DND-41 (cell line): ENCODE measurements at regions not wholly inside any gene's neighbourhood (a gene's known extent, or its start where the extent isn't known, plus 50 kb on each side); places are given as distances from the start of the nearest gene placed in this dataset.

Experiments
- ATAC-seq: fragments of 200-7000 bp; cut with Tn5 transposase; 3 replicates; pipeline ENCODE4 v1.9.1; 2021; ENCODE audit warnings: low read depth; ENCODE audit not compliant: insufficient read depth
- DNase-seq: peaks from one replicate; pipeline ENCODE4 v3.0.0-alpha.2; 2020
- H2AFZ ChIP-seq: 2 replicates; pipeline ENCODE4 v1.6.0; 2012; ENCODE audit warnings: low read depth, low read length
- H3K27ac ChIP-seq: 2 replicates; pipeline ENCODE4 v1.5.1; 2012; ENCODE audit warnings: low read length, inconsistent platforms
- H3K27me3 ChIP-seq: fragments of 200-600 bp; sonication (generic); 2 replicates; pipeline ENCODE4 v1.6.0; 2012; ENCODE audit warnings: low read length, mild to moderate bottlenecking, inconsistent platforms; ENCODE audit not compliant: insufficient read depth, poor library complexity
- H3K36me3 ChIP-seq: 2 replicates; pipeline ENCODE4 v1.5.1; 2012; ENCODE audit warnings: low read length, inconsistent platforms; ENCODE audit not compliant: insufficient read depth
- H3K4me1 ChIP-seq: 2 replicates; pipeline ENCODE4 v1.5.1; 2012; ENCODE audit warnings: mild to moderate bottlenecking, low read length; ENCODE audit not compliant: insufficient read depth
- H3K4me2 ChIP-seq: 2 replicates; pipeline ENCODE4 v1.6.0; 2012; ENCODE audit warnings: mild to moderate bottlenecking, moderate library complexity, low read length, inconsistent platforms; ENCODE audit not compliant: insufficient read depth
- H3K4me3 ChIP-seq, 2 experiments: fragments of 200-600 bp in 1 of 2; shearing (Covaris generic) in 1 of 2; 2 replicates each; pipeline ENCODE4 v1.5.1; 2012 to 2016; ENCODE audit warnings: inconsistent platforms in 2 of 2, low read length in 2 of 2, mild to moderate bottlenecking in 2 of 2, low read depth in 1 of 2, moderate library complexity in 1 of 2
- H3K79me2 ChIP-seq: 2 replicates; pipeline ENCODE4 v1.6.0; 2012; ENCODE audit warnings: low read length, inconsistent platforms; ENCODE audit not compliant: insufficient read depth
- H3K9ac ChIP-seq: 2 replicates; pipeline ENCODE4 v1.6.0; 2012; ENCODE audit warnings: low read depth, mild to moderate bottlenecking, inconsistent platforms, low read length, moderate library complexity
- H3K9me3 ChIP-seq: 2 replicates; pipeline ENCODE4 v1.5.1; 2012; ENCODE audit warnings: low read length, moderate library complexity, mild to moderate bottlenecking, inconsistent platforms; ENCODE audit not compliant: insufficient read depth, severe bottlenecking
- H4K20me1 ChIP-seq: 2 replicates; pipeline ENCODE4 v1.6.0; 2012; ENCODE audit warnings: low read length; ENCODE audit not compliant: insufficient read depth
- CTCF ChIP-seq: IDR thresholded peaks from 2 replicates; pipeline ENCODE4 v1.5.1; 2012; ENCODE audit warnings: borderline replicate concordance, low read length, moderate library complexity, mild to moderate bottlenecking; ENCODE audit not compliant: poor library complexity, severe bottlenecking; ENCODE audit errors: extremely low read depth
- EZH2 ChIP-seq: IDR thresholded peaks from 3 replicates; pipeline ENCODE4 v1.6.1; 2012; ENCODE audit warnings: borderline replicate concordance, low read depth, mild to moderate bottlenecking, moderate library complexity, low read length, inconsistent platforms; ENCODE audit not compliant: severe bottlenecking

- Histone ChIP-seq H3K4me3 (no peak overlapping the region), H3K27ac (no peak overlapping the region), H3K4me1 (no peaks in the 10 kb centered on the region), H3K79me2 (no peaks in the 10 kb centered on the region), H3K9me3 (no peaks in the 10 kb centered on the region), H2AFZ (no peak overlapping the region), H4K20me1 (no peaks in the 10 kb centered on the region), H3K36me3 (no peaks in the 10 kb centered on the region), H3K9ac (no peak overlapping the region), H3K27me3 (no peaks in the 10 kb centered on the region), H3K4me2 (no peak overlapping the region)
- ATAC-seq (no peak), DNase-seq (no peak)
- no peak for TF ChIP-seq EZH2
- no peak for TF ChIP-seq CTCF
Observed at GRCh38 chr2:176612736-176613135, 343.5 kb downstream of the MTX2 start.

- Histone ChIP-seq H3K27ac (no peak overlapping the region), H3K9ac (no peak overlapping the region), H3K9me3 (no peaks in the 10 kb centered on the region), H4K20me1 (no peaks in the 10 kb centered on the region), H3K4me3 (no peak overlapping the region), H3K36me3 (no peaks in the 10 kb centered on the region), H3K27me3 (no peaks in the 10 kb centered on the region), H3K4me2 (no peak overlapping the region), H3K4me1 (no peaks in the 10 kb centered on the region), H2AFZ (no peak overlapping the region), H3K79me2 (no peaks in the 10 kb centered on the region)
- ATAC-seq (no peak), DNase-seq (no peak)
- TF ChIP-seq CTCF (no peak), EZH2 (no peak)
Observed at GRCh38 chr2:176613323-176613987, 344.2 kb downstream of the MTX2 start.

- H3K9ac ChIP-seq, result no peak overlapping the region
- DNase-seq, result no peak
- H3K27me3 ChIP-seq, result no peaks in the 10 kb centered on the region
- no peak overlapping the region for H2AFZ ChIP-seq
- ATAC-seq, result no peak
- no peak overlapping the region for H3K27ac ChIP-seq
- no peaks in the 10 kb centered on the region for H3K36me3 ChIP-seq
- no peaks in the 10 kb centered on the region for H3K9me3 ChIP-seq
- no peaks in the 10 kb centered on the region for H3K4me1 ChIP-seq
- TF ChIP-seq EZH2 (no peak), CTCF (no peak)
- no peak overlapping the region for H3K4me2 ChIP-seq
- no peaks in the 10 kb centered on the region for H4K20me1 ChIP-seq
- H3K4me3 ChIP-seq, result no peak overlapping the region
- H3K79me2 ChIP-seq, result no peaks in the 10 kb centered on the region
Observed at GRCh38 chr2:176614049-176614448, 344.8 kb downstream of the MTX2 start.
